Lower leg skin (tissue), 3 donors: ENCODE measurements at regions not wholly inside any gene's neighbourhood (a gene's known extent, or its start where the extent isn't known, plus 50 kb on each side); places are given as distances from the start of the nearest gene placed in this dataset.

ENCODE experiments used
- POLR2A ChIP-seq, 2 donors: fragments of 450-650 bp; IDR thresholded peaks; one replicate each; pipeline ENCODE4 v1.6.1; 2016 to 2017; ENCODE audit warnings: antibody characterized with exemption in 2 of 2, mild to moderate bottlenecking in 1 of 2, moderate library complexity in 1 of 2
- TF ChIP-seq, protein P1 (sequence below), 3 donors: fragments of 450-650 bp; IDR thresholded peaks; one replicate each; pipeline ENCODE4 v1.5.1; 2016; ENCODE audit warnings: antibody characterized with exemption in 3 of 3, mild to moderate bottlenecking in 3 of 3, moderate library complexity in 2 of 3

DNA sequence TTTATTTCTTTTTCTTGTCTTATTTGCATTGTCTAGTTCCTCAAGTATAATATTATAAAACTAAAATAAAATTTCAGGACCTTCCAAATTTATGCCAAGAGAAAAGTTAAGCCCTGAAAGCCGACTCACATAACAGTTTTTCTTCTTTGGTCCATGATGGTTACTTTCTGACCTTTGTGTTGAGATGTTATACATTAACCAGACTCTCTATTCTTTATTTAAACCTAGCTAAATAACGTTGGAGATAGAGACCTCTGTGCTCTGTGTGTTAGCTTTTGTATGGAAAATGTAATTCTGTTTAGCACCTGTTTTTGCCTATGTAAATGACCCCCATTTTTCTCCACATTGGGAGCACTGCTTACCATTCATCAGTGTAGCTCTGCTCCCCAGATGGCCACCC is 352.4 kb downstream of the CD109 start:
- TF ChIP-seq, protein P1, sequence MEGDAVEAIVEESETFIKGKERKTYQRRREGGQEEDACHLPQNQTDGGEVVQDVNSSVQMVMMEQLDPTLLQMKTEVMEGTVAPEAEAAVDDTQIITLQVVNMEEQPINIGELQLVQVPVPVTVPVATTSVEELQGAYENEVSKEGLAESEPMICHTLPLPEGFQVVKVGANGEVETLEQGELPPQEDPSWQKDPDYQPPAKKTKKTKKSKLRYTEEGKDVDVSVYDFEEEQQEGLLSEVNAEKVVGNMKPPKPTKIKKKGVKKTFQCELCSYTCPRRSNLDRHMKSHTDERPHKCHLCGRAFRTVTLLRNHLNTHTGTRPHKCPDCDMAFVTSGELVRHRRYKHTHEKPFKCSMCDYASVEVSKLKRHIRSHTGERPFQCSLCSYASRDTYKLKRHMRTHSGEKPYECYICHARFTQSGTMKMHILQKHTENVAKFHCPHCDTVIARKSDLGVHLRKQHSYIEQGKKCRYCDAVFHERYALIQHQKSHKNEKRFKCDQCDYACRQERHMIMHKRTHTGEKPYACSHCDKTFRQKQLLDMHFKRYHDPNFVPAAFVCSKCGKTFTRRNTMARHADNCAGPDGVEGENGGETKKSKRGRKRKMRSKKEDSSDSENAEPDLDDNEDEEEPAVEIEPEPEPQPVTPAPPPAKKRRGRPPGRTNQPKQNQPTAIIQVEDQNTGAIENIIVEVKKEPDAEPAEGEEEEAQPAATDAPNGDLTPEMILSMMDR (IDR thresholded peaks at IDR 0.05) = no peak
- TF ChIP-seq POLR2A (IDR thresholded peaks at IDR 0.05) = no peak
